ENCODE measurements at regions not wholly inside any gene's neighbourhood (a gene's known extent, or its start where the extent isn't known, plus 50 kb on each side); places are given as distances from the start of the nearest gene placed in this dataset.

DNA sequence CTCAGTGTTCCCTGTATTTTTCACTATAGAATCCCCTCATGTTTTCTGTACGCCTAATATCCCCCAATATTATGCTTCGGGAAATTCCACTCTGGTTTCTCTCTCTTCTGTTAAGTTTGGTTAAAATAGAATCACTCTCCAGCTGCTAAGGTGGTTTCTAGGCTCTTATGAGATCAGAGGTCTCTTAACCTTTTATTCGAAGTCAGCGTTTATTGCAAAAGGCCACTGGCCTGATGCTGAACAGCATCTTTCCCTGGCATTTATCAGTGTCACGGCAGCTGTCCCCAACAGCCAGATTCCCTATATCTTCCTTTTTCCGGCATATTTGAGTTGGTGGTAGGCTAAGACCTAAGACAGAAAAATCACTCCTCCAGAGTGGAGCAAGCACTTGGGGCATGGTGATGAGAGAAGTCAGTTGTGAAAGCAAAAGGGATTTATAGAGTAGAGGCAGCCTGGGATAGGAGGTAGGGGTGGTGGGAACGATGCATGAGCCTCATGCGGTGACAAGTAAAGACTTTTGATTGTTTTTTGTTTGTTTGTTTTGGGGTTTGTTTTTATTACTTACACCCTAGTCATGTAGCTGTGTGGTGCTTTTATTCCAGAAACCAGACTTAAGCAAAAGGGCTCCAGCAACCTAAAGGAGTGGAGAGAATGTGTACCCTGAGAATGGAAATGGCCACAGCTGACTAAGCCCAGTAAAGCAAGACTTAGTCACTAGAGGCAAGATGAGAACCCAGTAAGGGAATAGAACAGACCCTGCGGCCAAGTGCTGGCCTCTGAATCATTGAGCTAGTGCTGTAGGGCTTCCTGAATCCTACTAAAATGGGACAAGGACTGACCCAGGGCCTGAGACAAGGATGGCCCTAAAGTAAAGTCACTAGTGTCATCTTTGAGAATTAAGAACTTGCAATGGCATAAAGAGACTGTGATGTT, 197.6 kb upstream of the PRNP start:
- H3K27ac Mint-ChIP-seq, result no peak overlapping the region
- ATAC-seq (ENCODE audit: low read depth) (no peak), DNase-seq (no peak)
- no peak overlapping the region for H3K4me2 ChIP-seq (replicated peaks; ENCODE audit: low read depth, low read length, poor library complexity, severe bottlenecking)
- POLR2A ChIA-PET, result no interaction called here
- H3K4me1 Mint-ChIP-seq, result no peaks in the 10 kb centered on the region
- no peaks in the 10 kb centered on the region for H3K79me2 ChIP-seq (ENCODE audit: control insufficient read depth, insufficient read depth, low read length)
- H3K9me3 Mint-ChIP-seq (ENCODE audit: insufficient read depth), result no peaks in the 10 kb centered on the region
- no peaks in the 10 kb centered on the region for H3K4me1 ChIP-seq (ENCODE audit: control insufficient read depth in 2 of 2, insufficient read depth in 2 of 2, low read length in 2 of 2)
- no peak overlapping the region for H3K4me3 ChIP-seq (ENCODE audit: control extremely low read depth in 1 of 5, extremely low read depth in 1 of 5, insufficient read depth in 1 of 5, low read depth in 2 of 5, low read length in 4 of 5)
- H4K20me1 ChIP-seq (ENCODE audit: control insufficient read depth, insufficient read depth, low read length, poor library complexity, severe bottlenecking), result no peaks in the 10 kb centered on the region
- WGBS (ENCODE audit: insufficient coverage), result 78% methylated on average over 2 of the region's 9 CpGs
- no peak overlapping the region for H2AFZ ChIP-seq (ENCODE audit: insufficient read depth, low read depth, low read length, poor library complexity, severe bottlenecking)
- intact Hi-C loops (cut with micrococcal nuclease), result no loop called here
- no peak for TF ChIP-seq CTCF (IDR thresholded peaks at IDR 0.05)
- no peak for TF ChIP-seq EZH2 (IDR thresholded peaks at IDR 0.05; ENCODE audit: borderline replicate concordance, insufficient read depth, low read depth, low read length, poor library complexity, severe bottlenecking)
- H3K27me3 ChIP-seq (replicated peaks in 1 of 4; ENCODE audit: control extremely low read depth in 1 of 4, control insufficient read depth in 3 of 4, insufficient read depth in 4 of 4, low read length in 3 of 4), result peaks cover 0 to 4% (median 3%) of the 10 kb centered on the region in 4 experiments
- H3K27me3 Mint-ChIP-seq, result peaks cover 30% of the 10 kb centered on the region
- H3K27ac ChIP-seq (ENCODE audit: low read length in 2 of 2), result no peak overlapping the region
- no peak overlapping the region for H3K4me3 Mint-ChIP-seq
- no peak overlapping the region for H3K9ac ChIP-seq (ENCODE audit: low read length)
- H3K36me3 ChIP-seq (replicated peaks in 1 of 2; ENCODE audit: control extremely low read depth in 1 of 2, control insufficient read depth in 1 of 2, extremely low read depth in 1 of 2, insufficient read depth in 2 of 2, low read length in 1 of 2), result no peaks in the 10 kb centered on the region
- CTCF ChIA-PET, result no interaction called here
- no peaks in the 10 kb centered on the region for H3K9me3 ChIP-seq (ENCODE audit: control extremely low read depth in 1 of 3, control insufficient read depth in 2 of 3, insufficient read depth in 1 of 3, low read length in 2 of 3)

DNA sequence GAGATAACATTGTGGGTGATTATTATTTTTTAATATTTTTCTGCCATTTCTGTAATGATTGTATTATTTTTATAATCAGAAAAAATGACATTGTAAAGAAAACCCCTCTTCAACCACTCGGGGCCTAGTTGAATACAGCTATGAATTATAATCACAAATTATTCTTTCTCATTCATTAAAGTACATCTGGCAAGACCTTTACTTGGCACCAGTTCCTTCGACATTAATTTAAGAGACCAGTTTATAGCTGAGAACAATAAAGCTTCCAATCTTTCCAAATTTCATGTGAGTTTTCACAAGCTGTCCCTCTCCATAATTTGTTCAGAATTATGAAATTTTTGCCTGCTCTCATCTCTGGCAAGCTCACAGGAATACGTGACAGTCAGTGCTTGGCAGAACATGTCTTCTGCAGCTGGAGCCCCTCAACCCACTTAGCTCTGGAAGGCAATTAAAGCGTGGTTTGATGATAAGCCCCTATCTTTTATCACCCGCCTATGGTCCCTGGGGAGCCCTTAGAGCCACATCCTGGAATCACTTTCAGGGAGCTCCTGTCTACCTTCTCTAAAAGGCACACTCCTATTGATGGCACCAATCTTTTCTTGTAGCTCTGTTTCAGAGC, 201.8 kb upstream of the PRNP start:
- Histone ChIP-seq H4K20me1 (ENCODE audit: control insufficient read depth, insufficient read depth, low read length, poor library complexity, severe bottlenecking) (no peaks in the 10 kb centered on the region), H3K4me3 (ENCODE audit: control extremely low read depth in 1 of 5, extremely low read depth in 1 of 5, insufficient read depth in 1 of 5, low read depth in 2 of 5, low read length in 4 of 5) (no peak overlapping the region), H3K36me3 (replicated peaks in 1 of 2; ENCODE audit: control extremely low read depth in 1 of 2, control insufficient read depth in 1 of 2, extremely low read depth in 1 of 2, insufficient read depth in 2 of 2, low read length in 1 of 2) (no peaks in the 10 kb centered on the region), H3K79me2 (ENCODE audit: control insufficient read depth, insufficient read depth, low read length) (no peaks in the 10 kb centered on the region), H3K4me1 (ENCODE audit: control insufficient read depth in 2 of 2, insufficient read depth in 2 of 2, low read length in 2 of 2) (no peaks in the 10 kb centered on the region), H3K9ac (ENCODE audit: low read length) (no peak overlapping the region), H2AFZ (ENCODE audit: insufficient read depth, low read depth, low read length, poor library complexity, severe bottlenecking) (no peak overlapping the region), H3K9me3 (ENCODE audit: control extremely low read depth in 1 of 3, control insufficient read depth in 2 of 3, insufficient read depth in 1 of 3, low read length in 2 of 3) (no peaks in the 10 kb centered on the region), H3K27me3 (replicated peaks in 1 of 4; ENCODE audit: control extremely low read depth in 1 of 4, control insufficient read depth in 3 of 4, insufficient read depth in 4 of 4, low read length in 3 of 4) (peaks cover 0 to 9% (median 3%) of the 10 kb centered on the region in 4 experiments), H3K27ac (ENCODE audit: low read length in 2 of 2) (no peak overlapping the region), H3K4me2 (replicated peaks; ENCODE audit: low read depth, low read length, poor library complexity, severe bottlenecking) (no peak overlapping the region)
- ChIA-PET POLR2A (no interaction called here), CTCF (interaction anchor here (0.7 kb wide), 1 partner anchor 946 kb away, joined by 3 read pairs; no protein-coding TSS in a partner anchor)
- no peak for TF ChIP-seq EZH2 (IDR thresholded peaks at IDR 0.05; ENCODE audit: borderline replicate concordance, insufficient read depth, low read depth, low read length, poor library complexity, severe bottlenecking)
- TF ChIP-seq CTCF (IDR thresholded peaks at IDR 0.05), result no peak
- WGBS (ENCODE audit: insufficient coverage), result 61% methylated on average over 4 of the region's 5 CpGs
- no peak for DNase-seq
- no peak for ATAC-seq (ENCODE audit: low read depth)
- no peaks in the 10 kb centered on the region for H3K4me1 Mint-ChIP-seq
- peaks cover 38% of the 10 kb centered on the region for H3K27me3 Mint-ChIP-seq
- no peak overlapping the region for H3K4me3 Mint-ChIP-seq
- no peaks in the 10 kb centered on the region for H3K9me3 Mint-ChIP-seq (ENCODE audit: insufficient read depth)
- no peak overlapping the region for H3K27ac Mint-ChIP-seq
- intact Hi-C loops (cut with micrococcal nuclease), result no loop called here

Data from B cell (primary cell).